ENCODE measurements at regions not wholly inside any gene's neighbourhood (a gene's known extent, or its start where the extent isn't known, plus 50 kb on each side); places are given as distances from the start of the nearest gene placed in this dataset.

DNA sequence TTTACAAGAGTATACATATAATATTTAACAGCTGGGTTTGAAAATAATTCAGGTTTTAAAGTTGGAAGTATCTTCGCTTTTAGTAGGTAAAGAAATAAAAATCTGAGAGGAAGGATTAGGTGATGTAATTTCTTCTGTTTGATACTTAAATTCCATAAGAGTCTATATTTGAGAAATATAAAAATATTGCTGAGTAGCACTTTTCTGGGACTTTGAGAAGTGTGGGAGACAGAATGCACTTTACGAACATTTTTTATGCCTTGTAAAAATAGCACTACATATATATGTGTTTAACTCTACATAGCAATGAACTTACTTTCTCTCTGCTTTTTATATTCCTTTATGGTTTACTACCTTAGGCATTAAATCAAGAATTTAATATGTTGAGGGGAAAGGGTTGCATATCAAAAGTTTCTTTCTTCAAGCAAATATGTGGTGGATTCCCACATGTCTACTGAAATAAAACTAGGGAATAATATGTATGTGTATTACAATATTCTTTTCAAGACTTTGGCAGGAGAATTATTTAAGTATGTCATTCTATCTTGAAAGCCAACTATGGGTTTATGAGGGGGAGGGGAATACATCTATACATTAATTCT, 266.7 kb upstream of the ADAMTS5 start:
- Histone ChIP-seq H3K27ac (ENCODE audit: low read depth, low read length) (no peak overlapping the region), H3K36me3 (ENCODE audit: insufficient read depth, low read length) (no peaks in the 10 kb centered on the region), H3K27me3 (ENCODE audit: insufficient read depth, low read length) (no peaks in the 10 kb centered on the region), H3K9ac (ENCODE audit: low read depth, low read length) (no peak overlapping the region), H3K4me1 (ENCODE audit: insufficient read depth, low read length) (no peaks in the 10 kb centered on the region), H3K4me3 (ENCODE audit: low read length) (no peak overlapping the region), H3K9me3 (ENCODE audit: insufficient read depth, low read depth, low read length) (no peaks in the 10 kb centered on the region)
- WGBS = 100% methylated on average over 1 of the region's 2 CpGs

- Histone ChIP-seq H3K9me3 (ENCODE audit: insufficient read depth, low read depth, low read length) (no peaks in the 10 kb centered on the region), H3K9ac (ENCODE audit: low read depth, low read length) (no peak overlapping the region), H3K36me3 (ENCODE audit: insufficient read depth, low read length) (no peaks in the 10 kb centered on the region), H3K4me1 (ENCODE audit: insufficient read depth, low read length) (peaks cover 8% of the 10 kb centered on the region; the same call in 1 of the 2 replicates), H3K27me3 (ENCODE audit: insufficient read depth, low read length) (no peaks in the 10 kb centered on the region), H3K4me3 (ENCODE audit: low read length) (no peak overlapping the region), H3K27ac (ENCODE audit: low read depth, low read length) (no peak overlapping the region)
- 83% methylated on average over 2 of the region's 2 CpGs for WGBS
Observed at GRCh38 chr21:27225940-27226339, 259.1 kb upstream of the ADAMTS5 start.

GRCh38 chr21:27225151-27225550, 258.3 kb upstream of the ADAMTS5 start:
- no peak overlapping the region for H3K27ac ChIP-seq (ENCODE audit: low read depth, low read length)
- H3K4me3 ChIP-seq (ENCODE audit: low read length) = no peak overlapping the region
- no peaks in the 10 kb centered on the region for H3K36me3 ChIP-seq (ENCODE audit: insufficient read depth, low read length)

GRCh38 chr21:27224169-27224568, 257.3 kb upstream of the ADAMTS5 start:
- Histone ChIP-seq H3K4me3 (ENCODE audit: low read length) (no peak overlapping the region), H3K9me3 (ENCODE audit: insufficient read depth, low read depth, low read length) (no peaks in the 10 kb centered on the region), H3K27me3 (ENCODE audit: insufficient read depth, low read length) (no peaks in the 10 kb centered on the region), H3K36me3 (ENCODE audit: insufficient read depth, low read length) (no peaks in the 10 kb centered on the region), H3K9ac (ENCODE audit: low read depth, low read length) (no peak overlapping the region), H3K4me1 (ENCODE audit: insufficient read depth, low read length) (peaks cover 12% of the 10 kb centered on the region; the same call in 1 of the 2 replicates), H3K27ac (ENCODE audit: low read depth, low read length) (no peak overlapping the region)

More at GRCh38 chr21:27225151-27225550, 258.3 kb upstream of the ADAMTS5 start:
- no peaks in the 10 kb centered on the region for H3K27me3 ChIP-seq (ENCODE audit: insufficient read depth, low read length)
- H3K4me1 ChIP-seq (ENCODE audit: insufficient read depth, low read length) = peaks cover 12% of the 10 kb centered on the region; the same call in 1 of the 2 replicates
- H3K9ac ChIP-seq (ENCODE audit: low read depth, low read length) = no peak overlapping the region
- H3K9me3 ChIP-seq (ENCODE audit: insufficient read depth, low read depth, low read length) = no peaks in the 10 kb centered on the region

DNA sequence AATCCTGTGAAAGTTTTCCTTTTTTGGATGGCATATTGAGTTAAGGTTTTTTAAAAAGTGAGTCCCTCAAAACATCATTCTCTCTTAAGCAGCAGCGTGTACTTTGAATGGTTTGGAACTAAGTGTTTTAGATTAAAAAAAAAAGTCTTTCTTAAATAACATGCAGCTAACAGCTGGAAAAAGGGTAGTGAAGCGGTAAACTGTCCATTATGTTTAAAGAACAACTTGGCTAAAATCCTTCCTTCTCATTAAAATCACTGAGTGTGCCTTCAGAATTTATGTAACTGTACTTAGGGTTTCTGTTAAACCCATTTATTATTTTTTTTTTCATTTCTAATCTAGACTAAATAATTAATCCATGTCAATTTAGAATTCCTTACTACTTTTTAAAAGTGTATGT, 254.2 kb upstream of the ADAMTS5 start:
- no peaks in the 10 kb centered on the region for H3K27me3 ChIP-seq (ENCODE audit: insufficient read depth, low read length)
- peaks cover 12% of the 10 kb centered on the region; the same call in 1 of the 2 replicates for H3K4me1 ChIP-seq (ENCODE audit: insufficient read depth, low read length)
- WGBS = 100% methylated on average over 1 of the region's 2 CpGs
- no peak overlapping the region for H3K9ac ChIP-seq (ENCODE audit: low read depth, low read length)
- no peaks in the 10 kb centered on the region for H3K9me3 ChIP-seq (ENCODE audit: insufficient read depth, low read depth, low read length)
- H3K27ac ChIP-seq (ENCODE audit: low read depth, low read length) = no peak overlapping the region
- no peak overlapping the region for H3K4me3 ChIP-seq (ENCODE audit: low read length)
- no peaks in the 10 kb centered on the region for H3K36me3 ChIP-seq (ENCODE audit: insufficient read depth, low read length)

GRCh38 chr21:27220416-27220815, 253.5 kb upstream of the ADAMTS5 start:
- Histone ChIP-seq H3K27me3 (ENCODE audit: insufficient read depth, low read length) (no peaks in the 10 kb centered on the region), H3K9me3 (ENCODE audit: insufficient read depth, low read depth, low read length) (no peaks in the 10 kb centered on the region), H3K4me1 (ENCODE audit: insufficient read depth, low read length) (peaks cover 14% of the 10 kb centered on the region), H3K27ac (ENCODE audit: low read depth, low read length) (no peak overlapping the region), H3K9ac (ENCODE audit: low read depth, low read length) (no peak overlapping the region), H3K36me3 (ENCODE audit: insufficient read depth, low read length) (no peaks in the 10 kb centered on the region), H3K4me3 (ENCODE audit: low read length) (no peak overlapping the region)

- H3K4me1 ChIP-seq (ENCODE audit: insufficient read depth, low read length) = peaks cover 17% of the 10 kb centered on the region
- no peaks in the 10 kb centered on the region for H3K27me3 ChIP-seq (ENCODE audit: insufficient read depth, low read length)
- WGBS = 92% methylated on average over 2 of the region's 2 CpGs
- H3K36me3 ChIP-seq (ENCODE audit: insufficient read depth, low read length) = no peaks in the 10 kb centered on the region
- H3K27ac ChIP-seq (ENCODE audit: low read depth, low read length) = no peak overlapping the region
- H3K9ac ChIP-seq (ENCODE audit: low read depth, low read length) = no peak overlapping the region
- H3K4me3 ChIP-seq (ENCODE audit: low read length) = no peak overlapping the region
- H3K9me3 ChIP-seq (ENCODE audit: insufficient read depth, low read depth, low read length) = no peaks in the 10 kb centered on the region
Observed at GRCh38 chr21:27219068-27219467, 252.2 kb upstream of the ADAMTS5 start.

DNA sequence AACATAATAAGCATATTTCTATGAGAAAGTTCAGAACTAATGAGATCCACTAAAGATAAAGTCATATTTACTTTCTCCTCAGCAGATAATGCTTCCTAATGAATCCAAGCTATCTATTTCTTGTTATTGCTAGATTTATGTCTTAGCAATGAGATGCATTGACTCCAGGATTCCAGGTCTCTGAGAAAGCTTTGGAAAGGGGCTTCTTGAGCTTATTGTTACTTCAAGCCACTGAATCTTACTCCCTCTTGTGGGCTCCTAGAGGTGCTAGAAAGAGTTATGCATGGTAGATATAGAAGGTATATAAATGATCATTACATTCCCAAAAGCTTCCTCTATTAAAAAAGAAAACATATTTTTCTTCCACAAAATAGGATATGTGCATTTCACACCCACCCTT, 246.4 kb upstream of the ADAMTS5 start:
- no peak overlapping the region for H3K27ac ChIP-seq (ENCODE audit: low read depth, low read length)
- no peaks in the 10 kb centered on the region for H3K36me3 ChIP-seq (ENCODE audit: insufficient read depth, low read length)
- no peak overlapping the region for H3K9ac ChIP-seq (ENCODE audit: low read depth, low read length)
- H3K9me3 ChIP-seq (ENCODE audit: insufficient read depth, low read depth, low read length) = peaks cover 6% of the 10 kb centered on the region; the same call in 1 of the 2 replicates
- no peak overlapping the region for H3K4me3 ChIP-seq (ENCODE audit: low read length)
- no peaks in the 10 kb centered on the region for H3K27me3 ChIP-seq (ENCODE audit: insufficient read depth, low read length)
- H3K4me1 ChIP-seq (ENCODE audit: insufficient read depth, low read length) = peaks cover 10% of the 10 kb centered on the region

- H3K9ac ChIP-seq (ENCODE audit: low read depth, low read length) = no peak overlapping the region
- H3K9me3 ChIP-seq (ENCODE audit: insufficient read depth, low read depth, low read length) = peaks cover 12% of the 10 kb centered on the region; the same call in 1 of the 2 replicates
- WGBS = 98% methylated on average over 2 of the region's 2 CpGs
- no peaks in the 10 kb centered on the region for H3K27me3 ChIP-seq (ENCODE audit: insufficient read depth, low read length)
- H3K36me3 ChIP-seq (ENCODE audit: insufficient read depth, low read length) = no peaks in the 10 kb centered on the region
- peaks cover 10% of the 10 kb centered on the region for H3K4me1 ChIP-seq (ENCODE audit: insufficient read depth, low read length)
- H3K4me3 ChIP-seq (ENCODE audit: low read length) = no peak overlapping the region
- H3K27ac ChIP-seq (ENCODE audit: low read depth, low read length) = no peak overlapping the region
Observed at GRCh38 chr21:27212441-27212840, 245.6 kb upstream of the ADAMTS5 start.

GRCh38 chr21:27209546-27209945, 242.7 kb upstream of the ADAMTS5 start:
- Histone ChIP-seq H3K27me3 (ENCODE audit: insufficient read depth, low read length) (no peaks in the 10 kb centered on the region), H3K27ac (ENCODE audit: low read depth, low read length) (no peak overlapping the region), H3K4me3 (ENCODE audit: low read length) (no peak overlapping the region), H3K9ac (ENCODE audit: low read depth, low read length) (no peak overlapping the region), H3K4me1 (ENCODE audit: insufficient read depth, low read length) (peaks cover 17% of the 10 kb centered on the region), H3K36me3 (ENCODE audit: insufficient read depth, low read length) (no peaks in the 10 kb centered on the region), H3K9me3 (ENCODE audit: insufficient read depth, low read depth, low read length) (peaks cover 12% of the 10 kb centered on the region; the same call in 1 of the 2 replicates)
- WGBS = no CpG with 5 or more reads among the region's 1 CpG

- H3K36me3 ChIP-seq (ENCODE audit: insufficient read depth, low read length) = no peaks in the 10 kb centered on the region
- H3K4me1 ChIP-seq (ENCODE audit: insufficient read depth, low read length) = peaks cover 11% of the 10 kb centered on the region
- 70% methylated on average over 4 of the region's 5 CpGs for WGBS
- H3K4me3 ChIP-seq (ENCODE audit: low read length) = no peak overlapping the region
- H3K9ac ChIP-seq (ENCODE audit: low read depth, low read length) = 0 out of 2 replicates have a peak overlapping the region, but pooled peaks have one; percentile 8
- H3K27ac ChIP-seq (ENCODE audit: low read depth, low read length) = peak overlapping the region; percentile 78
- H3K9me3 ChIP-seq (ENCODE audit: insufficient read depth, low read depth, low read length) = peaks cover 12% of the 10 kb centered on the region; the same call in 1 of the 2 replicates
- H3K27me3 ChIP-seq (ENCODE audit: insufficient read depth, low read length) = no peaks in the 10 kb centered on the region
Observed at GRCh38 chr21:27206368-27206982, 239.6 kb upstream of the ADAMTS5 start.
